NCI-H526 (cell line): ENCODE measurements at regions not wholly inside any gene's neighbourhood (a gene's known extent, or its start where the extent isn't known, plus 50 kb on each side); places are given as distances from the start of the nearest gene placed in this dataset.

Experiments used
- DNase-seq, 2 experiments: peaks; one replicate each; lab custom pipeline; 2025; lab: John Stamatoyannopoulos, UW

- DNase-seq, result no peak
Observed at GRCh38 chr20:61050336-61050890, 201.6 kb upstream of the CDH4 start.

GRCh38 chr20:61052195-61052750 is 199.8 kb upstream of the CDH4 start:
- DNase-seq, result no peak

GRCh38 chr20:61052776-61053442 is 199.2 kb upstream of the CDH4 start:
- no peak for DNase-seq

GRCh38 chr20:61053487-61053886 is 198.6 kb upstream of the CDH4 start:
- no peak for DNase-seq

GRCh38 chr20:61053889-61054288 is 198.2 kb upstream of the CDH4 start:
- DNase-seq, result no peak

GRCh38 chr20:61054411-61054810 is 197.7 kb upstream of the CDH4 start:
- DNase-seq, result no peak

GRCh38 chr20:61055180-61056010 is 196.7 kb upstream of the CDH4 start:
- no peak for DNase-seq

GRCh38 chr20:61056116-61056515 is 195.9 kb upstream of the CDH4 start:
- DNase-seq, result no peak

GRCh38 chr20:61056627-61057442 is 195.2 kb upstream of the CDH4 start:
- DNase-seq, result no peak

- no peak for DNase-seq
Observed at GRCh38 chr20:61057443-61058121, 194.5 kb upstream of the CDH4 start.

- no peak for DNase-seq
Observed at GRCh38 chr20:61061981-61062380, 190.1 kb upstream of the CDH4 start.

- no peak for DNase-seq
Observed at GRCh38 chr20:61065853-61066252, 186.2 kb upstream of the CDH4 start.

- DNase-seq, result no peak
Observed at GRCh38 chr20:61066526-61066925, 185.5 kb upstream of the CDH4 start.

- DNase-seq, result no peak
Observed at GRCh38 chr20:61067221-61067620, 184.8 kb upstream of the CDH4 start.

- no peak for DNase-seq
Observed at GRCh38 chr20:61072398-61072797, 179.7 kb upstream of the CDH4 start.

- DNase-seq, result no peak
Observed at GRCh38 chr20:61073376-61073775, 178.7 kb upstream of the CDH4 start.

GRCh38 chr20:61082720-61083119 is 169.3 kb upstream of the CDH4 start:
- DNase-seq, result peak in 1 of 2 experiments; percentile 41

GRCh38 chr20:61083431-61083830 is 168.6 kb upstream of the CDH4 start:
- no peak for DNase-seq

- no peak for DNase-seq
Observed at GRCh38 chr20:61086031-61086430, 166.0 kb upstream of the CDH4 start.

GRCh38 chr20:61090541-61090940 is 161.5 kb upstream of the CDH4 start:
- no peak for DNase-seq

- no peak for DNase-seq
Observed at GRCh38 chr20:61092251-61092650, 159.8 kb upstream of the CDH4 start.
